ENCODE measurements at regions not wholly inside any gene's neighbourhood (a gene's known extent, or its start where the extent isn't known, plus 50 kb on each side); places are given as distances from the start of the nearest gene placed in this dataset.

- no peak for TF ChIP-seq CTCF (IDR thresholded peaks at IDR 0.05; ENCODE audit: borderline replicate concordance, control extremely low read depth, extremely low read depth, insufficient read depth, missing control alignments)
- in situ Hi-C loops (cut with MboI; ENCODE audit: low sequenced_read_pairs, unreplicated experiment) = no loop called here
- DNase-seq (ENCODE audit: low spot score) = no peak
Observed at GRCh38 chr20:19012676-19013075, 199.1 kb downstream of the SCP2D1 start.

- DNase-seq (ENCODE audit: low spot score) = no peak
- no peak for TF ChIP-seq CTCF (IDR thresholded peaks at IDR 0.05; ENCODE audit: borderline replicate concordance, control extremely low read depth, extremely low read depth, insufficient read depth, missing control alignments)
- in situ Hi-C loops (cut with MboI; ENCODE audit: low sequenced_read_pairs, unreplicated experiment) = no loop called here
Observed at GRCh38 chr20:19013907-19014306, 198.5 kb upstream of the SLC24A3 start.

GRCh38 chr20:19015351-19016139 lies 196.9 kb upstream of the SLC24A3 start:
- in situ Hi-C loops (cut with MboI; ENCODE audit: low sequenced_read_pairs, unreplicated experiment) = no loop called here
- no peak for TF ChIP-seq CTCF (IDR thresholded peaks at IDR 0.05; ENCODE audit: borderline replicate concordance, control extremely low read depth, extremely low read depth, insufficient read depth, missing control alignments)
- DNase-seq (ENCODE audit: low spot score) = no peak

GRCh38 chr20:19016140-19016497 lies 196.3 kb upstream of the SLC24A3 start:
- TF ChIP-seq CTCF (IDR thresholded peaks at IDR 0.05; ENCODE audit: borderline replicate concordance, control extremely low read depth, extremely low read depth, insufficient read depth, missing control alignments) = no peak
- no peak for DNase-seq (ENCODE audit: low spot score)
- in situ Hi-C loops (cut with MboI; ENCODE audit: low sequenced_read_pairs, unreplicated experiment) = no loop called here

- TF ChIP-seq CTCF (IDR thresholded peaks at IDR 0.05; ENCODE audit: borderline replicate concordance, control extremely low read depth, extremely low read depth, insufficient read depth, missing control alignments) = no peak
- in situ Hi-C loops (cut with MboI; ENCODE audit: low sequenced_read_pairs, unreplicated experiment) = no loop called here
- DNase-seq (ENCODE audit: low spot score) = no peak
Observed at GRCh38 chr20:19017104-19017690, 195.2 kb upstream of the SLC24A3 start.

- no peak for DNase-seq (ENCODE audit: low spot score)
- in situ Hi-C loops (cut with MboI; ENCODE audit: low sequenced_read_pairs, unreplicated experiment) = no loop called here
- TF ChIP-seq CTCF (IDR thresholded peaks at IDR 0.05; ENCODE audit: borderline replicate concordance, control extremely low read depth, extremely low read depth, insufficient read depth, missing control alignments) = no peak
Observed at GRCh38 chr20:19018881-19019280, 193.6 kb upstream of the SLC24A3 start.
